HepG2 (cell line): ENCODE measurements at regions not wholly inside any gene's neighbourhood (a gene's known extent, or its start where the extent isn't known, plus 50 kb on each side); places are given as distances from the start of the nearest gene placed in this dataset.

Experiments used
- ATAC-seq: fragments of 200-7000 bp; cut with Tn5 transposase; 3 replicates; pipeline ENCODE4 v1.9.1; 2020; ENCODE audit warnings: mild to moderate bottlenecking, moderate library complexity
- BruUV-seq: library from RNA; stranded (reverse); fragments of 400-500 nt; replicated peaks from 2 replicates; lab custom pipeline; 2021; lab: Mats Ljungman, UMichigan
- CTCF ChIA-PET: fragments of 300-600 bp; formaldehyde crosslinking; extraction: SDS; loops from one replicate; lab custom pipeline; 2021; ENCODE audit warnings: low total read pairs, inconsistent platforms, low intra/inter-chr PET ratio; lab: Yijun Ruan, JAX
- POLR2A ChIA-PET: fragments of 350-600 bp; sonication (Branson Sonifier 250); formaldehyde crosslinking; loops from one replicate; lab custom pipeline; 2020; ENCODE audit warnings: antibody characterized with exemption, inconsistent platforms; lab: Yijun Ruan, JAX
- DNase-seq: peaks from one replicate; pipeline ENCODE4 v3.0.0-alpha.2; 2015; ENCODE audit warnings: low spot score
- FAIRE-seq: peaks from 3 replicates; lab custom pipeline; 2011; peaks lifted over from hg19 to GRCh38; lab: Jason Lieb, UNC
- H2AFZ ChIP-seq: one replicate; pipeline ENCODE4 v1.6.1; 2011; ENCODE audit warnings: low read length, inconsistent platforms
- H3K27ac ChIP-seq: fragments of 300-600 bp; 3 replicates; pipeline ENCODE4 v1.8.0; 2011; ENCODE audit warnings: mixed run types, mild to moderate bottlenecking, mixed read lengths, low read length, inconsistent platforms; ENCODE audit not compliant: insufficient read depth; ENCODE audit errors: extremely low read length
- H3K27me3 ChIP-seq, 2 experiments: fragments of 200-600 bp in 1 of 2; 2 replicates in 1 of 2; 3 replicates in 1 of 2; pipeline versions ENCODE4 v1.6.0 to v1.8.0; 2011; ENCODE audit warnings: low read length in 2 of 2, mild to moderate bottlenecking in 2 of 2, moderate library complexity in 2 of 2, inconsistent platforms in 1 of 2; ENCODE audit not compliant: insufficient read depth in 2 of 2, control insufficient read depth in 1 of 2
- H3K36me3 ChIP-seq, 2 experiments: fragments of 200-600 bp in 1 of 2; replicated peaks in 1 of 2; 2 replicates in 1 of 2; 3 replicates in 1 of 2; pipeline versions ENCODE4 v1.5.1 to v1.8.0; 2011; ENCODE audit warnings: low read length in 2 of 2, inconsistent platforms in 1 of 2; ENCODE audit not compliant: insufficient read depth in 2 of 2, control insufficient read depth in 1 of 2
- H3K4me1 ChIP-seq: 2 replicates; pipeline ENCODE4 v1.5.1; 2012; ENCODE audit warnings: low read length, inconsistent platforms; ENCODE audit not compliant: insufficient read depth
- H3K4me2 ChIP-seq: 2 replicates; pipeline ENCODE4 v1.6.0; 2011; ENCODE audit warnings: low read depth, low read length, inconsistent platforms
- H3K4me3 ChIP-seq, 3 experiments: fragments of 200-600 bp in 1 of 3; sonication (generic), shearing (Covaris generic) in 1 of 3; replicated peaks in 1 of 3; 2 replicates each; pipeline ENCODE4 v1.5.1; 2011 to 2016; ENCODE audit warnings: low read length in 3 of 3, inconsistent platforms in 2 of 3, low read depth in 2 of 3, mild to moderate bottlenecking in 2 of 3, control low read depth in 1 of 3, mixed read lengths in 1 of 3; ENCODE audit not compliant: insufficient read depth in 1 of 3
- H3K79me2 ChIP-seq: one replicate; pipeline ENCODE4 v1.6.1; 2011; ENCODE audit warnings: low read length, inconsistent platforms; ENCODE audit not compliant: insufficient read depth
- H3K9ac ChIP-seq: 2 replicates; pipeline ENCODE4 v1.6.0; 2011; ENCODE audit warnings: mild to moderate bottlenecking, low read depth, low read length, inconsistent platforms; ENCODE audit not compliant: insufficient read depth
- H3K9me3 ChIP-seq: 2 replicates; pipeline ENCODE4 v1.5.1; 2012; ENCODE audit warnings: mild to moderate bottlenecking, low read length
- H4K20me1 ChIP-seq: 2 replicates; pipeline ENCODE4 v1.6.0; 2011; ENCODE audit warnings: inconsistent platforms, mild to moderate bottlenecking, low read length, moderate library complexity; ENCODE audit not compliant: insufficient read depth
- ATF5 ChIP-seq: sonication (generic); formaldehyde crosslinking; IDR thresholded peaks from 2 replicates; pipeline ENCODE4 v1.4.0; 2020; ENCODE audit warnings: mild to moderate bottlenecking, low read depth, missing genetic modification reagents
- ELK4 ChIP-seq: sonication (generic); formaldehyde crosslinking; IDR thresholded peaks from 2 replicates; pipeline ENCODE4 v1.9.0; 2021; ENCODE audit warnings: missing genetic modification reagents, borderline replicate concordance
- FLYWCH1 ChIP-seq: sonication (generic); formaldehyde crosslinking; IDR thresholded peaks from 2 replicates; pipeline ENCODE4 v1.8.1; 2023; ENCODE audit warnings: mild to moderate bottlenecking, missing genetic modification reagents
- PHF8 ChIP-seq: sonication (generic); formaldehyde crosslinking; IDR thresholded peaks from 2 replicates; pipeline ENCODE4 v1.5.0; 2020; ENCODE audit warnings: missing genetic modification reagents
- REXO4 ChIP-seq: sonication (generic); formaldehyde crosslinking; IDR thresholded peaks from 2 replicates; pipeline ENCODE4 v1.8.0; 2022; ENCODE audit warnings: missing genetic modification reagents, mild to moderate bottlenecking, borderline replicate concordance
- SP1 ChIP-seq, 2 experiments: fragments of 450-650 bp in 1 of 2; sonication (generic) in 1 of 2; formaldehyde crosslinking in 1 of 2; IDR thresholded peaks; 2 replicates each; pipeline versions ENCODE4 v1.4.0 to v1.6.1; 2016 to 2020; ENCODE audit warnings: missing genetic modification reagents in 1 of 2
- SPEN ChIP-seq: sonication (generic); formaldehyde crosslinking; IDR thresholded peaks from 2 replicates; pipeline ENCODE4 v1.5.1; 2020; ENCODE audit warnings: low read depth, mild to moderate bottlenecking, missing genetic modification reagents
- THAP9 ChIP-seq: sonication (generic); formaldehyde crosslinking; IDR thresholded peaks from 2 replicates; pipeline ENCODE4; 2020; ENCODE audit warnings: missing genetic modification reagents, mild to moderate bottlenecking, borderline replicate concordance
- TP53 ChIP-seq: sonication (generic); formaldehyde crosslinking; conservative IDR thresholded peaks from 2 replicates; pipeline ENCODE4 v1.4.0; 2020; ENCODE audit warnings: missing genetic modification reagents
- ZNF792 ChIP-seq: IDR thresholded peaks from 2 replicates; pipeline ENCODE4 v1.6.1; 2016
- ZSCAN25 ChIP-seq: sonication (generic); formaldehyde crosslinking; IDR thresholded peaks from 2 replicates; pipeline ENCODE4 v1.8.0; 2022; ENCODE audit warnings: mild to moderate bottlenecking, missing genetic modification reagents
- WGBS: methylation state at CpG from one replicate; pipeline ENCODE4 v1.1.6; 2017; ENCODE audit warnings: low lambda C conversion rate; 5-methylcytosine and 5-hydroxymethylcytosine counted together
- in situ Hi-C: cut with HindIII; loops from 2 replicates; pipeline ENCODE4 v1.10.0; 2017; ENCODE audit warnings: low pct_unique_long_range_greater_than_20kb; ENCODE audit not compliant: extremely low pct_ligation_motif_present
- intact Hi-C: fragments of 100-400 bp; cut with micrococcal nuclease; formaldehyde crosslinking; loops from one replicate; pipeline ENCODE4 v1.10.0; 2022; ENCODE audit not compliant: unreplicated experiment

- TF ChIP-seq THAP9 (no peak), ATF5 (CRISPR knock-in tag) (no peak)
These were observed 108.7 kb upstream of the TTC34 start (continued) for GRCh38 chr1:2910211-2910610.

- H3K27ac ChIP-seq, result no peak overlapping the region
- H3K4me2 ChIP-seq, result no peak overlapping the region
- ATAC-seq, result no peak
- 46% methylated on average over 25 of the region's 31 CpGs for WGBS
- no peaks in the 10 kb centered on the region for H3K79me2 ChIP-seq
- in situ Hi-C loops, result no loop called here
- intact Hi-C loops, result no loop called here
- H3K36me3 ChIP-seq, result no peaks in the 10 kb centered on the region
- H3K4me3 ChIP-seq, result no peak overlapping the region
- no peak overlapping the region for H3K9ac ChIP-seq
- peaks cover 11 to 36% of the 10 kb centered on the region in 2 experiments; a peak in 4 of 5 replicates for H3K27me3 ChIP-seq
- DNase-seq, result no peak
- FAIRE-seq, result no peak
- ChIA-PET POLR2A (no interaction called here), CTCF (no interaction called here)
- TF ChIP-seq REXO4 (CRISPR knock-in tag), result no peak
- no peak for TF ChIP-seq ZNF792 (CRISPR knock-in tag)
- no peak for TF ChIP-seq ELK4 (CRISPR knock-in tag)
- no peak for TF ChIP-seq ZSCAN25 (CRISPR knock-in tag)
- TF ChIP-seq PHF8 (CRISPR knock-in tag), result no peak
- TF ChIP-seq SPEN, result no peak
- no peak for TF ChIP-seq SP1 (IDR thresholded peaks at IDR 0.05)
- no peak for TF ChIP-seq SP1 (CRISPR knock-in tag; IDR thresholded peaks at IDR 0.05)
- no peak for TF ChIP-seq TP53 (CRISPR knock-in tag)
- no peak for TF ChIP-seq FLYWCH1 (CRISPR knock-in tag)
- no peaks in the 10 kb centered on the region for H3K9me3 ChIP-seq
- peaks cover 5% of the 10 kb centered on the region; the same call in 1 of the 2 replicates for H3K4me1 ChIP-seq
- 0 out of 2 replicates have a peak, but pooled peaks cover 2% of the 10 kb centered on the region for H4K20me1 ChIP-seq
- BruUV-seq, result no TSS peak
- H2AFZ ChIP-seq, result no peak overlapping the region
These were observed 109.7 kb upstream of the ACTRT2 start for GRCh38 chr1:2911421-2912178.
